ENCODE measurements at regions not wholly inside any gene's neighbourhood (a gene's known extent, or its start where the extent isn't known, plus 50 kb on each side); places are given as distances from the start of the nearest gene placed in this dataset.

- no peak overlapping the region for H3K9ac ChIP-seq (ENCODE audit: low read depth, low read length)
- H4K8ac ChIP-seq (ENCODE audit: low read depth in 2 of 2, low read length in 2 of 2) = no peak overlapping the region
- no peak overlapping the region for H3K27ac ChIP-seq (ENCODE audit: insufficient read depth, low read length)
- H3K14ac ChIP-seq (replicated peaks; ENCODE audit: low read depth, low read length) = no peak overlapping the region
- dilution Hi-C loops (cut with HindIII; ENCODE audit: low sequenced_read_pairs, unreplicated experiment) (no loop called here), intact Hi-C loops (cut with micrococcal nuclease) (no loop called here), in situ Hi-C loops (cut with MboI; ENCODE audit: low sequenced_read_pairs) (no loop called here)
- no peak overlapping the region for H3K4me2 ChIP-seq (ENCODE audit: low read depth, low read length)
- H2BK20ac ChIP-seq (ENCODE audit: low read depth, low read length) = no peak overlapping the region
- no peak overlapping the region for H2AK9ac ChIP-seq (replicated peaks; ENCODE audit: low read depth, low read length, poor library complexity)
- H3K4me3 ChIP-seq (ENCODE audit: insufficient read depth, low read depth, low read length) = no peak overlapping the region
- DNase-seq (no peak), ATAC-seq (ENCODE audit: low read depth) (no peak)
- H4K20me1 ChIP-seq (ENCODE audit: insufficient read depth, low read length) = no peaks in the 10 kb centered on the region
- H4K5ac ChIP-seq (ENCODE audit: low read depth, low read length) = no peak overlapping the region
- H2BK15ac ChIP-seq (ENCODE audit: low read depth, low read length) = no peak overlapping the region
- CTCF ChIA-PET = no interaction called here
- no peak overlapping the region for H2AK5ac ChIP-seq (ENCODE audit: low read depth, low read length)
- H3K27me3 ChIP-seq (ENCODE audit: control insufficient read depth, insufficient read depth, low read length) = no peaks in the 10 kb centered on the region
- no peak overlapping the region for H3K23ac ChIP-seq (ENCODE audit: low read depth, low read length)
- no peaks in the 10 kb centered on the region for H3K9me1 ChIP-seq (ENCODE audit: insufficient read depth, low read length)
- POLR2A ChIA-PET (ENCODE audit: unreplicated experiment) = no interaction called here
- H3K79me1 ChIP-seq (ENCODE audit: low read depth in 1 of 2, low read length in 2 of 2) = no peaks in the 10 kb centered on the region
- no peak for TF ChIP-seq ELK1 (IDR thresholded peaks at IDR 0.05; ENCODE audit: borderline replicate concordance, low read depth, low read length)
- no peak for TF ChIP-seq BHLHE40 (IDR thresholded peaks at IDR 0.05; ENCODE audit: low read depth, low read length)
- no peak for TF ChIP-seq POLR2A (IDR thresholded peaks at IDR 0.05; ENCODE audit: low read depth, low read length)
- no peak for TF ChIP-seq MXI1 (IDR thresholded peaks at IDR 0.05; ENCODE audit: borderline replicate concordance, low read depth, low read length)
- no peak for TF ChIP-seq SMC3 (IDR thresholded peaks at IDR 0.05; ENCODE audit: low read depth, low read length)
- no peak for TF ChIP-seq CEBPB (IDR thresholded peaks at IDR 0.05; ENCODE audit: low read depth, low read length)
- no peak for TF ChIP-seq RFX5 (IDR thresholded peaks at IDR 0.05; ENCODE audit: low read depth, low read length)
- TF ChIP-seq CHD1 (IDR thresholded peaks at IDR 0.05; ENCODE audit: low read depth, low read length) = no peak
- no peak for TF ChIP-seq MAZ (IDR thresholded peaks at IDR 0.05; ENCODE audit: borderline replicate concordance, low read depth, low read length)
- TF ChIP-seq RCOR1 (IDR thresholded peaks at IDR 0.05; ENCODE audit: insufficient replicate concordance, low read length) = no peak
- no peak for TF ChIP-seq FOS (IDR thresholded peaks at IDR 0.05; ENCODE audit: low read depth, low read length)
- no peak for TF ChIP-seq USF2 (IDR thresholded peaks at IDR 0.05; ENCODE audit: low read depth, low read length)
- TF ChIP-seq RAD21 (IDR thresholded peaks at IDR 0.05; ENCODE audit: low read length) = no peak
- no peak for TF ChIP-seq MAFK (IDR thresholded peaks at IDR 0.05; ENCODE audit: low read depth, low read length)
- H3K56ac ChIP-seq (ENCODE audit: extremely low read depth, insufficient read depth, low read length) = no peak overlapping the region
- H4K91ac ChIP-seq (ENCODE audit: insufficient read depth, low read depth, low read length) = no peak overlapping the region
- H3K18ac ChIP-seq (ENCODE audit: low read depth, low read length) = no peak overlapping the region
- H2BK5ac ChIP-seq (ENCODE audit: low read depth, low read length, poor library complexity, severe bottlenecking) = no peak overlapping the region
- H3K4ac ChIP-seq (ENCODE audit: low read depth, low read length) = no peak overlapping the region
- no peaks in the 10 kb centered on the region for H3K9me3 ChIP-seq (ENCODE audit: control insufficient read depth, insufficient read depth, low read length)
- no TSS peak for BruUV-seq (replicated peaks)
- H2BK120ac ChIP-seq (ENCODE audit: low read depth, low read length) = no peak overlapping the region
- H3K4me1 ChIP-seq (ENCODE audit: control insufficient read depth, insufficient read depth, low read length) = no peaks in the 10 kb centered on the region
- H3K36me3 ChIP-seq (ENCODE audit: control insufficient read depth, insufficient read depth, low read length) = no peaks in the 10 kb centered on the region
- no peak overlapping the region for H2AFZ ChIP-seq (replicated peaks; ENCODE audit: low read length, poor library complexity)
Observed at GRCh38 chr14:28896337-28896736, 129.8 kb downstream of the FOXG1 start.

Data from IMR-90 (cell line).